GM04503 (cell line): ENCODE measurements at regions not wholly inside any gene's neighbourhood (a gene's known extent, or its start where the extent isn't known, plus 50 kb on each side); places are given as distances from the start of the nearest gene placed in this dataset.

Experiments
- DNase-seq: peaks from one replicate; pipeline ENCODE4 v3.0.0-alpha.2; 2012; ENCODE audit warnings: low read depth

GRCh38 chr20:56835829-56836550 lies 206.9 kb downstream of the TFAP2C start:
- DNase-seq, result no peak

- DNase-seq, result no peak
Observed at GRCh38 chr20:56839222-56839621, 210.1 kb downstream of the TFAP2C start.

GRCh38 chr20:56839786-56840185 lies 210.7 kb downstream of the TFAP2C start:
- no peak for DNase-seq

- no peak for DNase-seq
Observed at GRCh38 chr20:56840716-56841261, 211.7 kb downstream of the TFAP2C start.

- DNase-seq, result no peak
Observed at GRCh38 chr20:56841346-56841908, 212.3 kb downstream of the TFAP2C start.

GRCh38 chr20:56842056-56842455 lies 212.9 kb downstream of the TFAP2C start:
- no peak for DNase-seq

- DNase-seq, result no peak
Observed at GRCh38 chr20:56843386-56843785, 214.3 kb downstream of the TFAP2C start.

GRCh38 chr20:56843817-56844216 lies 214.7 kb downstream of the TFAP2C start:
- DNase-seq, result no peak

GRCh38 chr20:56845546-56846086 lies 216.5 kb downstream of the TFAP2C start:
- DNase-seq, result no peak

- DNase-seq, result no peak
Observed at GRCh38 chr20:56848561-56848960, 219.5 kb downstream of the TFAP2C start.

GRCh38 chr20:56851552-56851951 lies 222.4 kb downstream of the TFAP2C start:
- no peak for DNase-seq

GRCh38 chr20:56855708-56856107 lies 226.6 kb downstream of the TFAP2C start:
- DNase-seq, result no peak

- DNase-seq, result no peak
Observed at GRCh38 chr20:56857950-56858349, 228.8 kb downstream of the TFAP2C start.

GRCh38 chr20:56859039-56859800 lies 230.1 kb downstream of the TFAP2C start:
- DNase-seq, result no peak

GRCh38 chr20:56859801-56860261 lies 230.7 kb downstream of the TFAP2C start:
- DNase-seq, result no peak

GRCh38 chr20:56860413-56860812 lies 231.3 kb downstream of the TFAP2C start:
- no peak for DNase-seq

GRCh38 chr20:56861590-56861989 lies 232.5 kb downstream of the TFAP2C start:
- no peak for DNase-seq

- no peak for DNase-seq
Observed at GRCh38 chr20:56865055-56865454, 235.9 kb downstream of the TFAP2C start.

GRCh38 chr20:56867128-56867527 lies 238.0 kb downstream of the TFAP2C start:
- DNase-seq, result no peak

GRCh38 chr20:56868746-56869145 lies 239.6 kb downstream of the TFAP2C start:
- no peak for DNase-seq

- no peak for DNase-seq
Observed at GRCh38 chr20:56870271-56870670, 241.2 kb downstream of the TFAP2C start.

GRCh38 chr20:56871691-56872090 lies 242.6 kb downstream of the TFAP2C start:
- no peak for DNase-seq
